Dendritic cell treated with granulocyte-macrophage colony-stimulating factor and Interleukin-4, amounts not matched to agents 40 ng/mL and 50 ng/mL, for 4 days (primary cell): ENCODE measurements at regions not wholly inside any gene's neighbourhood (a gene's known extent, or its start where the extent isn't known, plus 50 kb on each side); places are given as distances from the start of the nearest gene placed in this dataset.
"Not testable (repeated sequence)": the region's sequence is repeated elsewhere in the genome, so short reads cannot be mapped to it uniquely, and the experiment has no call there.

ENCODE experiments used
- H3K27ac Mint-ChIP-seq: one replicate; pipeline ENCODE4 v1.8.0; 2022; ENCODE audit warnings: mild to moderate bottlenecking, mixed read lengths
- H3K27me3 Mint-ChIP-seq: one replicate; pipeline ENCODE4 v1.8.0; 2022; ENCODE audit warnings: mild to moderate bottlenecking, mixed read lengths
- H3K36me3 Mint-ChIP-seq: one replicate; pipeline ENCODE4 v1.8.0; 2022; ENCODE audit warnings: low read depth, mixed read lengths
- H3K4me1 Mint-ChIP-seq: one replicate; pipeline ENCODE4 v1.8.0; 2022; ENCODE audit warnings: low read depth, mixed read lengths
- H3K4me3 Mint-ChIP-seq: one replicate; pipeline ENCODE4 v1.8.0; 2022; ENCODE audit warnings: mild to moderate bottlenecking, moderate library complexity, mixed read lengths
- H3K9me3 Mint-ChIP-seq: one replicate; pipeline ENCODE4 v1.8.0; 2022; ENCODE audit warnings: mixed read lengths
- intact Hi-C: fragments of 100-400 bp; cut with micrococcal nuclease; formaldehyde crosslinking; loops from one replicate; pipeline ENCODE4 v1.15.0; 2022

- intact Hi-C loops: no loop called here
- no peaks in the 10 kb centered on the region for H3K4me1 Mint-ChIP-seq
- H3K27me3 Mint-ChIP-seq: peaks cover 2% of the 10 kb centered on the region
- H3K4me3 Mint-ChIP-seq: no peak overlapping the region
- H3K36me3 Mint-ChIP-seq: no peaks in the 10 kb centered on the region
- H3K27ac Mint-ChIP-seq: no peak overlapping the region
- H3K9me3 Mint-ChIP-seq: no peaks in the 10 kb centered on the region
Observed at GRCh38 chr5:112472614-112473013, 53.5 kb upstream of the EPB41L4A start.

DNA sequence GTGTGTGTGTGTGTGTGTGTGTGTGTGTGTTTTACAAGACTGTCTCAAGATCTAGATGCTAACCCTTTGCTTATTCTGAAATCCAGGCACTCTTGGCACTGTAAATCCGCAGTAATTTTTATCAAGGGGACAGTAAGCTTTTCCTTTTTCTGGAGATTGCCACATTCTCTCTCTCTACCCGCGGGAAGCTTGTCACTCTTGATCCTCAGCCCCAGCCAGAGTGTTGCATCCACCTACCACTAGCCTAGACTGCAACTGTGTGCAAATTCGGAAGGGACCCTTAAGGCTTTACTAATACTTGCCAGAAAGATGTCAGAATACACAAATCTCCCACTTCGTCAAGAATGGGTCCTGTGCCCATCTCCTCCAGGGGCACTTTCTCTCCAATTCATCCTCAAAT, 54.9 kb upstream of the EPB41L4A start:
- peaks cover 2% of the 10 kb centered on the region for H3K27me3 Mint-ChIP-seq
- no peak overlapping the region for H3K4me3 Mint-ChIP-seq
- H3K27ac Mint-ChIP-seq: no peak overlapping the region
- H3K36me3 Mint-ChIP-seq: no peaks in the 10 kb centered on the region
- intact Hi-C loops: no loop called here
- H3K4me1 Mint-ChIP-seq: no peaks in the 10 kb centered on the region
- no peaks in the 10 kb centered on the region for H3K9me3 Mint-ChIP-seq

- Mint-ChIP-seq H3K4me3 (no peak overlapping the region), H3K27me3 (peaks cover 2% of the 10 kb centered on the region), H3K9me3 (no peaks in the 10 kb centered on the region), H3K36me3 (no peaks in the 10 kb centered on the region), H3K4me1 (no peaks in the 10 kb centered on the region), H3K27ac (no peak overlapping the region)
- intact Hi-C loops: no loop called here
Observed at GRCh38 chr5:112475747-112476365, 56.8 kb upstream of the EPB41L4A start.

GRCh38 chr5:112479418-112479817, 60.3 kb upstream of the EPB41L4A start:
- intact Hi-C loops: no loop called here
- H3K4me3 Mint-ChIP-seq: no peak overlapping the region

GRCh38 chr5:112480501-112480900, 61.4 kb upstream of the EPB41L4A start:
- H3K9me3 Mint-ChIP-seq: no peaks in the 10 kb centered on the region
- H3K4me1 Mint-ChIP-seq: no peaks in the 10 kb centered on the region
- no peak overlapping the region for H3K27ac Mint-ChIP-seq
- intact Hi-C loops: no loop called here
- H3K36me3 Mint-ChIP-seq: no peaks in the 10 kb centered on the region
- no peak overlapping the region for H3K4me3 Mint-ChIP-seq
- H3K27me3 Mint-ChIP-seq: peaks cover 2% of the 10 kb centered on the region

More at GRCh38 chr5:112479418-112479817, 60.3 kb upstream of the EPB41L4A start:
- H3K36me3 Mint-ChIP-seq: no peaks in the 10 kb centered on the region
- H3K27me3 Mint-ChIP-seq: peaks cover 2% of the 10 kb centered on the region
- H3K4me1 Mint-ChIP-seq: no peaks in the 10 kb centered on the region
- H3K27ac Mint-ChIP-seq: no peak overlapping the region
- H3K9me3 Mint-ChIP-seq: no peaks in the 10 kb centered on the region

GRCh38 chr5:112483704-112484103, 64.6 kb upstream of the EPB41L4A start:
- H3K27me3 Mint-ChIP-seq: peaks cover 2% of the 10 kb centered on the region
- H3K36me3 Mint-ChIP-seq: no peaks in the 10 kb centered on the region
- intact Hi-C loops: no loop called here

DNA sequence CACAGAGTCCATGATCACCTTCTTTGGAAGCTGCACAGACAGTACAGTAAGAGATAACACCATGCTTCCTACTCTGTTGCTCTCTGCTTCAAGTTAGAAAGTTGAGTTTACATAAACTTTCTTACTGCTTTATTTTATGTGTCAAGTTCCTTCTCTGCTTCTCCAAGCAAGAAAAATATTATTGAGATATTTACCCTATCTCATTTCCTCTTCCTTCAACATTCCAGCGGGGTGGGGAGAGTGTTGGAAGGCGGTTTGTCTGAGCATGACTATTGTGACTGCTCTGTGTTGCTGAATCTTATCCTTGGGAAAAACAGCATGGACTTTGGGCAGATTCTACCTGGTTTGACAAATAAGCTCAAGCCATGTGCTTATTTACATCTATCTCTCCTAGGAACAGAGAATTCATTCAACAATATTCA, 66.9 kb upstream of the EPB41L4A start:
- no peak overlapping the region for H3K27ac Mint-ChIP-seq
- no peaks in the 10 kb centered on the region for H3K36me3 Mint-ChIP-seq
- peaks cover 2% of the 10 kb centered on the region for H3K27me3 Mint-ChIP-seq

More at GRCh38 chr5:112483704-112484103, 64.6 kb upstream of the EPB41L4A start:
- H3K4me3 Mint-ChIP-seq: no peak overlapping the region
- H3K27ac Mint-ChIP-seq: no peak overlapping the region
- no peaks in the 10 kb centered on the region for H3K4me1 Mint-ChIP-seq
- H3K9me3 Mint-ChIP-seq: no peaks in the 10 kb centered on the region

DNA sequence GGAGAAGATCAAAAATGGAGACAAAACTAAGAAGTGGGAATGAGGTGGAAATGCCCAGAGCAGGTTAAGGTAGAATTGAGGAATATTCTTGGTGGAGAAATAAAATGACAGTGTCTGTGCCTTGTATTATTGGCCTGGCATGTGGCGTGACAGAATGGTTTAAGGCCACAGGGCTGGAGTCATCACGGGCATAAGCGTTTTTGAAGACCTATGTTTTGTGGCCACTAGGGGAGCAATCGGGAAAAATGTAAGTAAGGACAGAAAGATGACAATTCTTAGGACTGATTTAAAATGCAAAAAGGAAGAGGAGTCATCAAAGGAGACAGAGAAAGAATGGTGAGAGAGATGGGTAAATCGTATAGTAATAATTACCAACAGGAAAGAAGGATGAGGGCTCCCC, 72.2 kb upstream of the EPB41L4A start:
- Mint-ChIP-seq H3K4me3 (no peak overlapping the region), H3K27ac (no peak overlapping the region), H3K4me1 (no peaks in the 10 kb centered on the region), H3K9me3 (no peaks in the 10 kb centered on the region), H3K36me3 (no peaks in the 10 kb centered on the region), H3K27me3 (peaks cover 3% of the 10 kb centered on the region)
- intact Hi-C loops: no loop called here

More for the DNA sequence above, 66.9 kb upstream of the EPB41L4A start:
- no peaks in the 10 kb centered on the region for H3K4me1 Mint-ChIP-seq
- intact Hi-C loops: no loop called here
- no peaks in the 10 kb centered on the region for H3K9me3 Mint-ChIP-seq
- no peak overlapping the region for H3K4me3 Mint-ChIP-seq

GRCh38 chr5:112492291-112492690, 73.2 kb upstream of the EPB41L4A start:
- no peaks in the 10 kb centered on the region for H3K9me3 Mint-ChIP-seq
- no peak overlapping the region for H3K4me3 Mint-ChIP-seq
- intact Hi-C loops: no loop called here
- no peak overlapping the region for H3K27ac Mint-ChIP-seq
- H3K27me3 Mint-ChIP-seq: peaks cover 4% of the 10 kb centered on the region
- no peaks in the 10 kb centered on the region for H3K4me1 Mint-ChIP-seq
- H3K36me3 Mint-ChIP-seq: no peaks in the 10 kb centered on the region

DNA sequence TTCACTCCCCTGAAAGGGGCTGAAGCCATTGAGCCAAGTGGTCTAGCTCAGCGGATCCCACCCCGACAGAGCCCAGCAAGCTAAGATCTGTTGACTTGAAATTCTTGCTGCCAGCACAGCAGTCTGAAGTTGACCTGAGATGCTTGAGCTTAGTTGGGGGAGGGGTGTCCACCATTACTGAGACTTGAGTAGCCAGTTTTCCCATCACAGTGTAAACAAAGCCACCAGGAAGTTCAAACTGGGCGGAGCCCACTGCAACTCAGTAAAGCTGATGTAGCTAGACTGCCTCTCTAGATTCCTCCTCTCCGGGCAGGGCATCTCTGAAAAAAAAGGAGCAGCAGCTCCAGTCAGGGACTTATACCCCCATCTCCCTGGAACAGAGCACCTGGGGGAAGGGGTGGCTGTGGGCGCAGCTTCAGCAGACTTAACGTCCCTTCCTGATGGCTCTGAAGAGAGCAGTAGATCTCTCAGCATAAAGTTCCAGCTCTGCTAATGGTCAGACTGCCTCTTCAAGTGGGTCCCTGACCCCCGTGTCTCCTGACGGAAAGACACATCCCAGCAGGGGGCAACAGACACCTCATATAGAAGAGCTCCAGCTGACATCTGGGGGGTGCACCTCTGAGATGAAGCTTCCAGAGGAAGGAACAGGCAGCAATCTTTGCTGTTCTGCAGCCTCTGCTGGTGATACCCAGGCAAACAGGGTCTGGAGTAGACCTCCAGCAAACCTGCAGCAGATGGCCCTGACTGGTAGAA, 84.8 kb upstream of the EPB41L4A start:
- H3K27me3 Mint-ChIP-seq: peaks cover 16% of the 10 kb centered on the region
- intact Hi-C loops, H3K4me1 Mint-ChIP-seq, H3K36me3 Mint-ChIP-seq, H3K4me3 Mint-ChIP-seq, H3K27ac Mint-ChIP-seq: not testable (repeated sequence)
- H3K9me3 Mint-ChIP-seq: peaks cover 16% of the 10 kb centered on the region

DNA sequence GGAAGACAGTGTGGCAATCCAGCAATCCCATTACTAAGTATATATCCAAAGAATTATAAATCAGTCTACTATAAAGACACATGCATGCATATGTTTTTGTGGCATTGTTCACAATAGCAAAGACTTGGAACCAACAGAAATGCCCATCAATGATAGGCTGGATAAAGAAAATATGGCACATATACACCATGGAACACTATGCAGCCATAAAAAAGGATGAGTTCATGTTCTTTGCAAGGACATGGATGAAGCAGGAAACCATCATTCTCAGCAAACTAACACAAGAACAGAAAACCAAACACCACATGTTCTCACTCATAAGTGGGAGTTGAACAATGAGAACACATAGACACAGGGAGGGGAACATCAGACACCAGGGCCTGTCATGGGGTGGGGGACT, 90.0 kb upstream of the EPB41L4A start:
- H3K4me1 Mint-ChIP-seq, H3K27ac Mint-ChIP-seq, H3K4me3 Mint-ChIP-seq, intact Hi-C loops, H3K36me3 Mint-ChIP-seq: not testable (repeated sequence)
- peaks cover 16% of the 10 kb centered on the region for H3K9me3 Mint-ChIP-seq
- H3K27me3 Mint-ChIP-seq: peaks cover 15% of the 10 kb centered on the region

DNA sequence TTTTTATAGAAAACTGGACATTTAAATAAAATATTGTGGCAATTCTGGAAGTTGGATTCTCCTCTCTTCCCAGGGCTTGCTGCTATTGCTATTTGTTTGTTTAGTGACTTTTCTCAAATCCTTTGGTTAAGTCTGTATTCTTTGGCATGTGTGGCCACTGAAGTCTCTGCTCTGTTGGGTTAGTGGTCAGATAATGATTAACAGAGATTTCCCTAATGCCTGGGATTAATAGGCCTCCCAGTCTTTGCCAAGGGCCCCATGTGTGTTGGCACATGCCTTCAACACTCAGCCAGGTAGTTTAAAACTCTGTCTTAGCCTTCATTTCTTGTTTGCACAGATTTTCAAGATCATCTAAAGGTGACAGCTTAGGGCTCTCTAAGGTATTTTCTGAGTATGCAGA, 92.8 kb upstream of the EPB41L4A start:
- no peaks in the 10 kb centered on the region for H3K4me1 Mint-ChIP-seq
- H3K4me3 Mint-ChIP-seq: no peak overlapping the region
- no peak overlapping the region for H3K27ac Mint-ChIP-seq
- peaks cover 4% of the 10 kb centered on the region for H3K27me3 Mint-ChIP-seq
- H3K9me3 Mint-ChIP-seq: no peaks in the 10 kb centered on the region
- no peaks in the 10 kb centered on the region for H3K36me3 Mint-ChIP-seq
- intact Hi-C loops: no loop called here

- Mint-ChIP-seq H3K4me1 (no peaks in the 10 kb centered on the region), H3K9me3 (no peaks in the 10 kb centered on the region), H3K27ac (no peak overlapping the region), H3K4me3 (no peak overlapping the region), H3K36me3 (no peaks in the 10 kb centered on the region), H3K27me3 (peaks cover 4% of the 10 kb centered on the region)
- intact Hi-C loops: no loop called here
Observed at GRCh38 chr5:112512901-112513300, 93.8 kb upstream of the EPB41L4A start.

DNA sequence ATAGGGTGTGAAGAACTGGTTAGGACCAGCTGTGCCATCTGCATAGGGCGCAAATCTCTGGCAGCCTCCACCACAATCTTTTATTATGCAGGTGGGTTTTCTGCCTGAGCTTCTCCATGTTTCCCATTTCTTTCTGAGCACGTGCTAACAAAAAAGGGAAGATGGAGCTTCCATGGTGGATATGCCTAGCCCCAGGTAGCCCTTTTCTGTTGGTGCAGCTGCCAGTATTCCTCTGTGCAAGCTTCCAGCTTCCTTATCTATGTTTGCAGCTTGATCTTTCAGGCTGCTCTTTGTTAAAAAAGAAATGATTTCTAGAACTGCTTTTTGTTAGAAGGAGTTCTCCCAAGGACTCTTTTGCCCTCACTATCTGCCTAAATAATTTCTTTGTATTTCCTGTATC, 95.0 kb upstream of the EPB41L4A start:
- Mint-ChIP-seq H3K4me3 (no peak overlapping the region), H3K9me3 (peaks cover 2% of the 10 kb centered on the region), H3K27ac (no peak overlapping the region), H3K36me3 (no peaks in the 10 kb centered on the region), H3K27me3 (peaks cover 4% of the 10 kb centered on the region), H3K4me1 (peaks cover 2% of the 10 kb centered on the region)
- intact Hi-C loops: no loop called here
